PC-3 (cell line): ENCODE measurements at regions not wholly inside any gene's neighbourhood (a gene's known extent, or its start where the extent isn't known, plus 50 kb on each side); places are given as distances from the start of the nearest gene placed in this dataset.

ENCODE experiments used
- CTCF ChIP-seq: fragments of 300-600 bp; sonication (generic); conservative IDR thresholded peaks from 2 replicates; pipeline ENCODE4 v1.5.1; 2017; ENCODE audit warnings: antibody characterized with exemption, low read depth, mild to moderate bottlenecking, low read length
- EZH2phosphoT487 ChIP-seq: fragments of 300-600 bp; sonication (generic); IDR thresholded peaks from 2 replicates; pipeline ENCODE4 v1.6.1; 2018; ENCODE audit warnings: mild to moderate bottlenecking, antibody characterized with exemption, low read length, borderline replicate concordance

GRCh38 chr12:19751078-19751477 is 311.8 kb downstream of the AEBP2 start:
- no peak for TF ChIP-seq CTCF
- TF ChIP-seq EZH2phosphoT487, result no peak
